Uterus (tissue), 2 donors: ENCODE measurements at regions not wholly inside any gene's neighbourhood (a gene's known extent, or its start where the extent isn't known, plus 50 kb on each side); places are given as distances from the start of the nearest gene placed in this dataset.

ENCODE experiments used
- CTCF ChIP-seq, 4 experiments: fragments of 200-600 bp in 2 of 4; fragments of 450-650 bp in 2 of 4; sonication (generic) in 2 of 4; IDR thresholded peaks; one replicate each; pipeline ENCODE4 v1.5.1; 2016 to 2019; ENCODE audit warnings: antibody characterized with exemption in 4 of 4, mild to moderate bottlenecking in 2 of 4, moderate library complexity in 1 of 4
- POLR2A ChIP-seq, 2 donors: fragments of 450-650 bp; IDR thresholded peaks; one replicate each; pipeline ENCODE4 v1.6.1; 2016; ENCODE audit warnings: antibody characterized with exemption in 2 of 2, mild to moderate bottlenecking in 1 of 2, moderate library complexity in 1 of 2

- TF ChIP-seq CTCF (IDR thresholded peaks at IDR 0.05) (no peak), POLR2A (IDR thresholded peaks at IDR 0.05) (no peak)
These were observed 125.9 kb downstream of the RHOU start for GRCh38 chr1:228860911-228861831.
